ENCODE measurements at regions not wholly inside any gene's neighbourhood (a gene's known extent, or its start where the extent isn't known, plus 50 kb on each side); places are given as distances from the start of the nearest gene placed in this dataset.

DNA sequence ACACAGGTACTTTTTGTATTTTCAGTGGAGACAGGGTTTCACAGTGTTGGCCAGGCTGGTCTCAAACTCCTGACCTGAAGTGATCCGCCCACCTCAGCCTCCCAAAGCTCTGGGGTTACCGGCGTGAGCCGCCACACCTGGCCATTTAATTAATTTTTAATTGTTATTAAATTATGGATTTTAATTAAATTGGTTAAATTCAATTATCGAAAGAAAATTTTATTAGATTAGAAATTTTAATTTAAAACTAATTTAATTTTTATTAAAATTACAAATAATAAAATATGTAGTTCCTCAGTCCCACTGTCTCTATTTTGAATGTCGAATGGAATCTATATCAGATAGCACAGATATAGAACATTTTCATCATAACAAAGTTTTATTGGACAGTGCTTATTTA lies 416.5 kb downstream of the GABRG2 start:
- no peak for DNase-seq (ENCODE audit: low read depth in 2 of 3, low spot score in 1 of 3)

DNA sequence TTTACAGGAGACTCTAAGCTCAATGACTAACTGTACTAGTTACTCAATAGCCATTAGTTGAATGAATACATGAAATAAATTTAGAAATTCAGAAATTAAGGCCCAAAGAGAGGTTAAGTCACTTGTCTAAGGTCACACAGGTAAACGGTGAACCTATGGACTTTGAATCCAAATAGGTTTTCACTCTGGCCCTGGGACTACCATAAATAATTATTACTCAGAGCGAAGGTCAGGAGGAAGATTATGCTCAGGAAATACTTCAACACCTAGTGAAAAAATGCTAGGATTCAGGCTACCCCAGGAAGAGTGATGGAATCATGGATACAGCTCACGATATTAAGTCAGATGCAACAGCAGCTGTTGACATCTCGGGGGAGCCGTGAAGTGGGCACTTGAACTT lies 417.4 kb downstream of the GABRG2 start:
- DNase-seq (ENCODE audit: low read depth in 2 of 3, low spot score in 1 of 3), result no peak

DNA sequence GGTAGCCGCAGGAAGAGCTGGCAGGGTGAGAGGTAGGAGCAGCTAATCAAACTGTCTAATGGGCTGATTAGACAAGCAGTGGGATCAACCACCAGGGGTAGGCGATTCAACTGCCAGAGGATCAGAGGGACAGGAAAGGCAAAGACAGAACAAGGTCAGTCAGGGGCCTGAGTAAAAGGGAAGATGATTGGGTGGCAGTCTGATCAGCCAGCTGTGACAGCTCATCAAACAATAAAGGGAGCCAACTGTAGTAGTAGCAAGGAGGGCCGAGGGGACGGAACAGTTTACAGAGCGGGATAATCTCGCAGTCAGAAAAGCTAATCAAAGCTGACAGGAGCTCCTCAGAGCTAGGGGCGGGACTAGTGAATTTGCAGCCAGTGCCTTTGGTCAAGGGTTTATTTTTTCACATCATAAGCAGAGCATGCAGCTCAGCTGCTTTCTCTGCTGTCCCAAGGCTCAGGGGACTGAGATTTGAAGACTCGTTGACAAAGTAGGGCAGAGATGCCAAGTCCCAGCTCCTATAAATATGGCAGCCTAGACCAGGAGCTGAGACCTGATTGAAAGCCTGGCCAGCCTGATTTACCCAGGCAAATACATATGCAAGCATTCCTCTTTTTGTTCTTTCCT lies 418.2 kb downstream of the GABRG2 start:
- DNase-seq (ENCODE audit: low read depth in 2 of 3, low spot score in 1 of 3), result no peak

DNA sequence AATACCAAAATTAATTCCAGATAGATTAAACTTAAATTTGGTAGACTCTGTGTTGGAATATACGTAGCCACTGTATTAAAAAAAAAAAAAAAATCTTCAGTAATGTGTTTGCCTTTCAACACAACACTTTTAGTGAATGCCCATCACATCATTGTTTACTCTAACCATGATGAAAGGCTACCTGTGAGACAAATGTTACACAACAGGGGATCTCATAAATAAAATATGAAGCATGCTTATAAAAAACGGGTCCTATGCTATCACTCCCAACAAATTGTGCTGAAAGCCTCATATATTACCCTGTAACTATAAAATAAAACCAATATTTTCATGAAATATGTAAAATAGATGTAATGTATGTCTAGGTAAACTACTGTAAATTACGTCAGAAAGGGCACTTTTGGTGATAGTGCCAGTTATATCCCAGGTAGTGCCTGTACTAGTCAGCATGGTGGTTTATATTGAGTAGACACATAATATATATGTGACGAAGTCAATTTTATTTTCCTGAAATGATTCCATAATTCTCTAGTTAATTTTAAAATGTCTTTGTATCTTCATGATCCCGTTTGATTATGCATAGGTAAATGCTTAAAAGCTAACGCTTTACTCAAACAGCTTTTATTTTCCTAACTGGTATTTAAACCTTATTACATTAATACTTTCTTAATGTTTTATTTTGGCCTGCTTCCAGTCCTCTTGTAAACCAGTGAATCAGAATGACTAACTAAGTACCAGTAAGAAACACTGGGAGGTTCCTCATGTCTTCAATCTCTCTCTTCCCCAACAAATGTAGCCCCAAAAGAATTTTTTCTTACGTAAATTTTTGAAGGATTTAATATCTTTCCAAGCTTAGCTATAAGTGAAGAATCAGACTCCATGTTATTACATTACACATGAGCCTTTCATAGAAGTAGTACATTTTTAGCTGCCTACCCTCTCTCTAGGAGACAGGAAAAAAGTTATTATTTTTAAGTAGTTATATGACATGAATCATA lies 420.3 kb downstream of the GABRG2 start:
- DNase-seq (ENCODE audit: low read depth in 2 of 3, low spot score in 1 of 3), result no peak

DNA sequence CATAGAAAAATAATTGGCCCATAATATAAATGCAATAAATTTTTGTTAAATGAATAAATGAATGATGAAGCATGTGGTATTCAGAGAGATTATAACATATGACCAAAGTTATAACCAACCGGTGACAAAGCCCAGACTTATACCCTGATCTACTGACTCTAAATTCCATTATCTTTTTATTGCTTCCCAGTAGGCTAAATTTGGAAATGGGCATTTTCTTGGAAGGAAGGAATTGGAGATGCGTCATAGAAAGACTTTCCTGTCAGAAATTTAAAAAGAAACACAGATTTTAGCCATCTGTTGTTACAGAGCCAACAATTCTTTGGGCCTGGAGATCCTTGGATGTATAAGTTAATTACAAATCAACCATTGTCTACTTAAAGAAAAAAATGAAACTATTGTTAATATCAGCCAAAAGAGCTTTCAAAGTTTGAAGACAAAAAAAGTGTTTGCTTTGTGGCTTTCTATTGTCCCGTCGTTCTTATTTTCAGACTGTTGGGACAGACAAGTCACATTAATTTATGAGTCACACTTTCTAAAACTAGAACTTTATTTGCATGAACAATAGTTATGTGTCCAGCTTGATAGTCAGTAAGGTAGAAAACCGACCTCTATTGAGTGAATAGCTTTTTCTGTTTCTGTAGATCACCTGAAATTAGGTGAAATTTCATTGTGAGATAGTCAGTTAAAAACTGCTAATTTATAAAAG lies 428.7 kb downstream of the GABRG2 start:
- no peak for DNase-seq (ENCODE audit: low read depth in 2 of 3, low spot score in 1 of 3)

DNA sequence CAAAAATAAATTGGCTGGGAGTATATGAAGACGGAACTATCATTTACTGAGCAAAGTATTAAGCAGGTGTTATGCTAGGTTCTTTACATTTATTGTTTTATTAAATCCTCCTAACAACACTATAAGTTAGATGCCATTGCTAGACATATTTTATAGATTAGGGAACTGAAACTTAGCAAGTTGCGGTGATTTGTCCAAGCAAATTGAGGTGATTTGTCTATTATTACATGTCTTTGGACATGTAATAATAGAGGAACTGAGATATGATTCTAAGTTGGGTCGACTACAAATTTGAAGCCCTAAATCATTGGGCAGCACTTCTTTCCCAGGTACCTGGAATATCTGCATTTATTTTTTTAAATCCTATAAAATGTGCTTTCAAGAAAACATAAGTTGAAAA lies 429.9 kb downstream of the GABRG2 start:
- DNase-seq (ENCODE audit: low read depth in 2 of 3, low spot score in 1 of 3), result no peak

DNA sequence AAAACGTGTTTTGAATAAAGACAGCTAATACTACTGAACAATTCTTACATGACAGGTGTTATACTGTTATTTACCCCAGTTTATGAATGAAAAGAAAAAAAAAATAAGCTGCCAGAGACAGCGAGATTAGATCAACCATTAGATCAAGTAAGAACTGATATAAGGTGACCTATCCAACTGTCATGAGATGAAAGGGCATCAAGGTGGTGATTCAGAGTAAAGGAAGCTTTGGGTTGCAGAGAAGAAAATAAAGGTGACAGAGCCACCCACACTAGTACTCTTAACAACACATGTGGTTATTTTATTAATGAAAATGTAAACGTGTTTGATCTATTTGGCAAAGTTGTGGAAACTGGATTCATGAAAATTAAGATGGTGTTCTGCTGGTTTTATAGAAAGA lies 435.2 kb downstream of the GABRG2 start:
- DNase-seq (ENCODE audit: low read depth in 2 of 3, low spot score in 1 of 3), result no peak

DNA sequence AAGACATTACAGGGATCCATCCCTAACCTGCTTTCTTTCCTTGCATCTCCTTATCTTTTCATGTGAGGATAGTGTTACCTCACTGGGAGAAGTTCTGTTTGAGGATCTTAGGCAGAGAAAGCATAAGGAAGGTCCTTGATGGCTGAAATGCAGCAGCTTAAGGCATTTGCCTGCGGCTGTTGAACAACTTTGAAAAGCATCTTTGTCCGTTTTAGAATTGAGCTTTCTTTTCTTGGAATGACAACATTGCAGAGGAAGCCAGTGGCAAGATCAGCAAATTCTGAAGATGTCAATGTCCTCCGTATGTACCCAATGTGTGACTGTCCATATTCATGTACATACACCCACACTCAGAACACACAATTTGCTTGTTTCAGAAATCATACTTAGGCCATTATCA lies 436.2 kb downstream of the GABRG2 start:
- DNase-seq (ENCODE audit: low read depth in 2 of 3, low spot score in 1 of 3), result no peak

DNA sequence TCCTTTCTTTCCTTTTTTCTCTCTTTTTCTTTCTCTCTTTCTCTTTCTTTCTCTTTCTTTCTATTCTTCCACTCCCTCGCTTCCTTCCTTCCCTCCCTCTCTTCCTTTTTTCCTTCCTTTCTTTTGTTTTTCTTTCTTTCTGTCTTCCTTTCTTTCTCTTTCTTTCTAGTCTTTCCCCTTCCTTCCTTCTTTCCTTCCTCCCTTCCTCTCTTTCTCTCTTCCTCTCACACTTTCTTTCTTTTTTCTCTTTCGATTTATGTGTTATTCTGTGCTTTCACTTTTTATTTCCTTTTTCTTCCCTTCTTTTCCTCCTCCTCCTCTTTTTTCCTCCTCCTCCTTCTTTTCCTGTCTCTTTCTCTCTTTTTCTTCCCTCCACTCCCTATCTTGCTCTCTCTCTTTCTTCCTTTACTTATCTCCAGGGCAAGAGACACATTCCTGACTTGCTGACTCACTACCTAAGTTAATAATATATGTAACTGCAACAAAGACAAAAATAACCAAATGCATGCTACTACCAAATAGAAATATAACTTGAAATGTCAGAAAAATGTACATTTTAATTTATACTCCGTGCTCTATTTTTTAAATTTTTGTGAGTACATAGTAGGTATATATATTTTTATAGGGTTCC lies 445.5 kb downstream of the GABRG2 start:
- DNase-seq (ENCODE audit: low read depth in 2 of 3, low spot score in 1 of 3), result no peak

DNA sequence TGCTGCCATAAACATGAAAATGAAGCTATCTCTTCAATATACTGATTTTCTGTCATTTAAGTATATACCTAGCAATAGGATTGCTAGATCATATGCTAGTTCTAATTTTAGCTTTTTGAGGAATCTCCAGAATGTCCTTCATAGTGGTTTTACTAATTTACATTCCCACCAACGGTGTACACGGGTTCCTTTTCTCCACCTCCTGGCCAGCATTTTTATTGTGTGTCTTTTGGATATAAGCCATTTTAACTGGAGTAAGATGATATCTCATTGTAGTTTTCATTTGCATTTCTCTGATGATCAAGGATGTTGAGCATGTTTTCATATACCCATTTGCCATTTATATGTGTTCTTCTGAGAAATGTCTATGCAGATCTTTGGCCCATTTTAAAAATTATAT lies 446.5 kb downstream of the GABRG2 start:
- DNase-seq (ENCODE audit: low read depth in 2 of 3, low spot score in 1 of 3), result no peak

DNA sequence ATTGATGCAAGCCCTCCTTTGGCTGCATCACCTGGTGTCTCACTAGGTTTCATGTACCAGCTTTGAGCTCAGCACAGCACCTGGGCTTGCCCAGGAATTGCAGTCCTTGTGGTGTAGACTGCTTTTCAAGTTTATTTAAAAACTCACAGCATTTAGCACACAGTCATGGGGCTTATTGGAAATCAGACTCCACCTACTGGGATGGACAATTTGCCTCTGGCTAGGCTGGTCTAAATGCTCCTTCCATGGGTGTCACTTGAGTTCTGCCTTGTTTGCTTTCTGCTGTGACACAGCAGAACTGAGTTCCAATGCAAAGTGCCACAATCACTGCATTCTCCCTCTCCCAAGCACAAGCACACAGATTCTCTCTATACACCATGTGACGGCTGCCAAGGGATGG lies 453.3 kb downstream of the GABRG2 start:
- no peak for DNase-seq (ENCODE audit: low read depth in 2 of 3, low spot score in 1 of 3)

DNA sequence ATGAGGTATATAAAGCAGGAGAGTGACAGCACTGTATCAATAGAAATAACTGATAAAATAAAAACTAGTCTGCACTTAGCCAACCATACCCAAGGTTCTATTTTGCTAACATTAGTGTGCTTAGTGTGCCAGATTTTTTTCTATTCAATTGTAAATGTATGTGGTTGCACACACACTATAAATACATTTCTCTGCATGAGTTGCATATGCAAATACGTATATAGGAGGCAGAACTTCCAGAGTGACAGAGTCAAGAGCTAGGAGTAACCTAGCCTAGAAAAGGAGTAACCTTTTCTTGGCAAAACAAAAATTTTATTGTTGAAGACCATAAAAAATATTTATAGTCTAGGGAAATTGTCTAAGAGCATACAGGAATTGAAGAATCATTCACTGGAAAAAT lies 461.6 kb downstream of the GABRG2 start:
- no peak for DNase-seq (ENCODE audit: low read depth in 2 of 3, low spot score in 1 of 3)

DNA sequence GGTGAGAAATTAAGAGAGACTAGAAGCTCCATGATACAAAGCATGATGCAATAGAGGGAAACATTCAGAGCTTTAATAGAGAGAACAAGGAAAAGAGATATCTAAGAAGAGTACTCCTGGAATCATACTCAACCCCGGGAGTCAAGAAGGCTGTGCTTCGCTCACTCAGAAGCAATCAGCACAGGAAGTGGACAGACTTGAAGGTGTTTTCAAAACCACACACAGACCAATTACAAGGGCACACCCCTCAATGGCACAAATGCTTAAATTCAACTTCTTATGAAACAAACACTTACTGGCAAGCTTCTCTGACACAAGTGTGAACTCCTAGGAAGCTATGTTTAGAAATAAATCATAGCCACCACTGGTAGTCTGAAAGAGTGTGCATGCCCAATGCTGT lies 462.3 kb downstream of the GABRG2 start:
- DNase-seq (ENCODE audit: low read depth in 2 of 3, low spot score in 1 of 3), result no peak

DNA sequence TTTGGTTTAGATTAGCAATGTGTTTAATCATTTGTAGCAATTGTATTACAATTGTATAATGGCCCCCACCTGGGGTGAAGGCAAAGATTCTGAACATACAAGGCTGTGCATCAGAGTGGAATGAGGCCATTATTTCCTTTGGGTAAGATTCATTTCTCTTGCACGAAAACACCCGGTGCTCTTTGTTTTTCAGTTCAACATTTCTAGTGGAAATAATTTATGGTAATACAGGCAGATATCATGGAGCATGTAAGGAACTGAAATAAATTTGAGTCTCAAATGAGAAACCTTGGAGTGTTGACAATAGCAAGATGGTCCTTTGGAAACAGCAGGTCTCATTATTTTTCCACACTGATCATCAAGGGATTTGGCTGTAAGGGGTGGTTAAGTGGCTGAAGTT lies 475.9 kb downstream of the GABRG2 start:
- DNase-seq (ENCODE audit: low read depth in 2 of 3, low spot score in 1 of 3), result no peak

DNA sequence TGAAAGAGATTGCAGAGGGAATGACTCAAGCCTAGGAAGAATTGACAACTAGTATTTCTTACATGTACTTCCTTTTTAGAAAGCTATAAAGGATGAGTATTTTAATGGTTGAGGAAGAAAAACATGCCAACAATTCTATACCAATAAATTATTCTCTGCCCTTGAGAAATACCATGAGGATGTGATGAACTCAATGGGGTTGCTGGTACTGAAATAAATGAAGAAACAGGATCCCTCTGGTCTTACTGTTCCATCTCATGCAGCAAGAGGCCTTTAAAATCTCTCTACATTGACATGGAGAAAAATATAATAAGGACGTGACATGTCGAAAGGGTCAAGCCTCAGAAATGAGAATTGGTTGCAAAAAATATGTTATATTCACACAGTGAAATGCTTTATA lies 477.3 kb downstream of the GABRG2 start:
- DNase-seq (ENCODE audit: low read depth in 2 of 3, low spot score in 1 of 3), result no peak

DNA sequence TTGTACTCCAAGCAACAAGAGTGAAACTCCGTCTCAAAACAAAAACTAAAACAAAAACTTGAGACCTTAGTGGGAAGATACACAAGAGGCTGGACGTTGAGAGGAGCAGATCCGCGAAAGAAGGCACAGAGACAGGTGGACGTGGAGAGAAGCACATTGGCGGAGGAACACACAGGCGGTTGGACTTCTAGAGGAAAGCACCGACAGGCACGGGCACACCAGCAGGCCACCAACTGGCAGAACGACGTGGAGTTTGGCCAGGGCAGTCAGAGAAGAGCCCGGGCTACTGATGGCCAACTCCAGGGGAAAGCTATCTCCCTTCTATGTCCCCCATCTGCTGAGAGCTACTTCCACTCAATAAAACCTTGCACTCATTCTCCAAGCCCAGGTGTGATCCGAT lies 482.7 kb downstream of the GABRG2 start:
- DNase-seq (ENCODE audit: low read depth in 2 of 3, low spot score in 1 of 3), result no peak

DNA sequence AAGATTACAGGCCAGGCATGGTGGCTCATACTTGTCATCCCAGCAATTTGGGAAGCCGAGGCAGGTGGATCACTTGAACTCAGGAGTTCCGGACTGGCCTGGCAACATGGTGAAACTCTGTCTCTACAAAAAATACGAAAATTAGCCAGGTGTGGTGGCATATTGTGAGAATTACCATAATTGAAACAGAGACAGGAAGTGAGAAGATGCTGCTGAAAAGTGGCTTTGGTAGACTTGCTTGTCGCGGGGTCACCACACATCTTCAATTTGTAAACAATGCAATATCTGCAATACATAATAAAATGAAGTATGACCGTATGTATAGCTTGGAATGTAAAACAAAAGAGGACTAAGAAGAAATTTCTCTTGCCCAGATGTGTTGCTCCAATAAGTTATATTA lies 490.5 kb downstream of the GABRG2 start:
- DNase-seq (ENCODE audit: low read depth in 2 of 3, low spot score in 1 of 3), result no peak

DNA sequence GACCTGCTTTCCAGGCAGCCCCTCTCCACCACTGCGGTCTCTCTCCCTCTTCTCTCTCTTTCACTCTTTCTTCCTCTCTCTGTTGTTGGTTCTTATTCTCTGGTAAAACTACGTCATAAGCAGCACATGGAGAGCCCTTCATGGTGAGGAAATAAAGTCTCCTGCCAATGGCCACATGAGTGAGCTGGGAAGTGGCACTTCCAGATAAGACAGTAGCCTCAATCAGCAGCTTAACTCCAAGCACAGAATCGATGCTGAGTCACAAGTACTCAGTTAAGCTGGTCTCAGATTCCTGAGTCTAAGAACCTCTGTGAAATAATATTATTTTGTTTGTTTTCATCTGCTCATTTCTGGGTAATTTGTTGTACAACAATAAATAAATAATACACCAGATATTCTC lies 500.1 kb downstream of the GABRG2 start:
- no peak for DNase-seq (ENCODE audit: low read depth in 2 of 3, low spot score in 1 of 3)

DNA sequence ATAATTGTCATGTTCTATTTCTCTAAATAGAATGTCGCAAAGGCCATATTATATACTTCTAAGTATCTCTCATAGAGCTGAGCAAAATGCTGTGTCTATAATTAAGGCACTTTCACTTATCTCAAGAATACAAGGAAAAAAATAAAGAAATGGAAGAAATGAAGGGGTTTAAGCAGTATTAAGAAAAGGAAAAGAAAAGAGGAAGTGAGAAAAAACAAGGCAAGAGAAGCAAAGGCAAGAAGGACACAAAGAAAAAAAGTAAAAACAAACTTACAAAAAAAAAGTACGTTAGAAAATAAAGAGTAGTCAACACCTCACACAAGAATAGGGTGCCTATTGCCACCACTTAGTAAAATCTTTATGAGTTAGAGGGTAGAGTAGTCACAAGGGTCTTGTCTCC lies 506.2 kb downstream of the GABRG2 start:
- no peak for DNase-seq (ENCODE audit: low read depth in 2 of 3, low spot score in 1 of 3)

DNA sequence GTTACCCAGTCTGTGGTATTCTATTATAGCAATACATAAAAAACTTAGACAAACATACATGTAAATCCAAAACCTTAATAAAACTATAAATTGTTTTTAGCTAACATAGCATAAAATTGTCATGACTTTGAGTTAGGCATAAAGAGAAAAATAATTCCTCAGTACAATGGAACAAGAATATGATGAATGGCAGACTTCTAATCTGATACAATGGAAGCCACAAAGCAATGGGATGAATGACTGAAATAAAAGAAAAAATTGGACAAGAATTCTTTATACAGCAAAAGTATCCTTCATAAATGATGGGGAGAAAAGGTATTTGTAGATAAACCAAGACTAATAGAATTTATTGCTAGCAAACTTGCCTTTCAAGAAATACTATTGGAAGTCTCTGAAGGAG lies 524.2 kb downstream of the GABRG2 start:
- no peak for DNase-seq (ENCODE audit: low read depth in 2 of 3, low spot score in 1 of 3)

DNA sequence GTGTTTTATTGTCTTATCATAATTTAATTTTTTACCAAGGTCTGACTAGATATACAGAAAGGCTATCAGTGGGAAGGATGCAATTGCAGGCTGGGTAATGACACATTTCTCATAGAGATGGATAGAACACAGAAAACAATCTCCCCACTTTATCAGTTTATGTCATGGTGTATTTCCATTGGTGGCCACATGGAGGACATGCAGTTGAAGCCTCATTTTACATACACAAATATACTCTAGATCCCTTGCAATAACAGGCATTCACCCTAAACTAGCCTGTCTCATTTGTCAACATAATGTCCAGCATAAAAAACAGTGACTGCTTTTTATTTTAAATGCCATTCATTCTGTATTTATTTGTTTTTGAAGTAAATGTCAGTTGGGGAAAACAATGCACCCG lies 526.3 kb downstream of the GABRG2 start:
- DNase-seq (ENCODE audit: low read depth in 2 of 3, low spot score in 1 of 3), result no peak

Measured in stimulated activated CD4-positive, alpha-beta T cell treated with anti-CD3 and anti-CD28 coated beads, Interleukin-12 subunit alpha, Interleukin-12 subunit beta, amount 100 ng/mL, for 48 hours (primary cell).